VCaP (cell line): ENCODE measurements at regions not wholly inside any gene's neighbourhood (a gene's known extent, or its start where the extent isn't known, plus 50 kb on each side); places are given as distances from the start of the nearest gene placed in this dataset.

Experiments
- H3K27ac ChIP-seq: fragments of 450-650 bp; 2 replicates; pipeline ENCODE4 v1.5.1; 2017
- CTCF ChIP-seq: fragments of 450-650 bp; conservative IDR thresholded peaks from 2 replicates; pipeline ENCODE4 v1.5.1; 2017; ENCODE audit warnings: mild to moderate bottlenecking, moderate library complexity

GRCh38 chr12:116471544-116471943 lies 87.6 kb upstream of the MAP1LC3B2 start:
- TF ChIP-seq CTCF: no peak
- H3K27ac ChIP-seq: no peak overlapping the region

- H3K27ac ChIP-seq: no peak overlapping the region
- TF ChIP-seq CTCF: no peak
These were observed 87.0 kb upstream of the MAP1LC3B2 start for GRCh38 chr12:116472193-116472592.

GRCh38 chr12:116473416-116473815 lies 85.8 kb upstream of the MAP1LC3B2 start:
- no peak for TF ChIP-seq CTCF
- no peak overlapping the region for H3K27ac ChIP-seq

GRCh38 chr12:116474331-116474730 lies 84.8 kb upstream of the MAP1LC3B2 start:
- H3K27ac ChIP-seq: no peak overlapping the region
- TF ChIP-seq CTCF: no peak

GRCh38 chr12:116474899-116475298 lies 84.3 kb upstream of the MAP1LC3B2 start:
- no peak for TF ChIP-seq CTCF
- no peak overlapping the region for H3K27ac ChIP-seq

- H3K27ac ChIP-seq: no peak overlapping the region
- TF ChIP-seq CTCF: no peak
These were observed 82.9 kb upstream of the MAP1LC3B2 start for GRCh38 chr12:116476227-116476822.

GRCh38 chr12:116478243-116478773 lies 80.9 kb upstream of the MAP1LC3B2 start:
- TF ChIP-seq CTCF: no peak
- H3K27ac ChIP-seq: no peak overlapping the region
